DMS79 (cell line): ENCODE measurements at regions not wholly inside any gene's neighbourhood (a gene's known extent, or its start where the extent isn't known, plus 50 kb on each side); places are given as distances from the start of the nearest gene placed in this dataset.

Experiments
- DNase-seq: peaks from one replicate; lab custom pipeline; 2025; lab: John Stamatoyannopoulos, UW

- no peak for DNase-seq
Observed at GRCh38 chr2:21281791-21282514, 158.2 kb downstream of the TDRD15 start.

GRCh38 chr2:21282515-21282898, 158.7 kb downstream of the TDRD15 start:
- no peak for DNase-seq

GRCh38 chr2:21288299-21288698, 164.5 kb downstream of the TDRD15 start:
- DNase-seq = no peak

- DNase-seq = no peak
Observed at GRCh38 chr2:21288739-21289520, 165.2 kb downstream of the TDRD15 start.

GRCh38 chr2:21289551-21289950, 165.8 kb downstream of the TDRD15 start:
- no peak for DNase-seq

- no peak for DNase-seq
Observed at GRCh38 chr2:21289989-21290388, 166.2 kb downstream of the TDRD15 start.

GRCh38 chr2:21291426-21291825, 167.7 kb downstream of the TDRD15 start:
- DNase-seq = no peak

- no peak for DNase-seq
Observed at GRCh38 chr2:21294446-21294845, 170.7 kb downstream of the TDRD15 start.

- no peak for DNase-seq
Observed at GRCh38 chr2:21299411-21299810, 175.6 kb downstream of the TDRD15 start.

GRCh38 chr2:21301871-21302455, 178.2 kb downstream of the TDRD15 start:
- no peak for DNase-seq

GRCh38 chr2:21303876-21304275, 180.1 kb downstream of the TDRD15 start:
- DNase-seq = no peak

GRCh38 chr2:21305581-21305980, 181.8 kb downstream of the TDRD15 start:
- no peak for DNase-seq

- DNase-seq = no peak
Observed at GRCh38 chr2:21306235-21306634, 182.5 kb downstream of the TDRD15 start.

GRCh38 chr2:21307037-21307436, 183.3 kb downstream of the TDRD15 start:
- no peak for DNase-seq

- DNase-seq = no peak
Observed at GRCh38 chr2:21310493-21310892, 186.7 kb downstream of the TDRD15 start.

GRCh38 chr2:21314322-21314835, 190.6 kb downstream of the TDRD15 start:
- DNase-seq = no peak

- DNase-seq = no peak
Observed at GRCh38 chr2:21317131-21317530, 193.4 kb downstream of the TDRD15 start.

GRCh38 chr2:21318263-21318662, 194.5 kb downstream of the TDRD15 start:
- DNase-seq = no peak

GRCh38 chr2:21326152-21326551, 202.4 kb downstream of the TDRD15 start:
- no peak for DNase-seq

- DNase-seq = no peak
Observed at GRCh38 chr2:21328177-21328576, 204.4 kb downstream of the TDRD15 start.

- DNase-seq = no peak
Observed at GRCh38 chr2:21330786-21331391, 207.1 kb downstream of the TDRD15 start.

- DNase-seq = no peak
Observed at GRCh38 chr2:21331625-21332370, 208.0 kb downstream of the TDRD15 start.
